ENCODE measurements at regions not wholly inside any gene's neighbourhood (a gene's known extent, or its start where the extent isn't known, plus 50 kb on each side); places are given as distances from the start of the nearest gene placed in this dataset.
"Not testable (repeated sequence)": the region's sequence is repeated elsewhere in the genome, so short reads cannot be mapped to it uniquely, and the experiment has no call there.

DNA sequence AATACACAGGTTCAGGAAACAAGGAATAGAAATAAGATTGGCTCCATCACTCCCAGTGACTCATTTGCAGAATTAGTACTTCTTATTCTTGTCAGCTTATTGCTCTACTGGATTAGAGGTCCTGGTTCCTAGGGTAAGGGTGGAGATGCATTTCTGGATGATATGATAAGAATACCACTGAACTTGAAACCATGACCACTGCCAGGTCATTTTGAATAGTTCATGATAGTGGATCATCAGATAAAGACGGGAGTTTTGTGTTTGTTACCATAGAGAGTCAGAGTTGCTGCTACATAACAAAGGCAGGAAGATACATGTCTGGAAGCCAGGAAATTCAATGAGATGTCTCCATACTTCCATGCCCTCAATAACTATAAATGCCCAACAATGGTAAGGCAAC is 109.2 kb upstream of the FAT1 start:
- TF ChIP-seq, protein P1, sequence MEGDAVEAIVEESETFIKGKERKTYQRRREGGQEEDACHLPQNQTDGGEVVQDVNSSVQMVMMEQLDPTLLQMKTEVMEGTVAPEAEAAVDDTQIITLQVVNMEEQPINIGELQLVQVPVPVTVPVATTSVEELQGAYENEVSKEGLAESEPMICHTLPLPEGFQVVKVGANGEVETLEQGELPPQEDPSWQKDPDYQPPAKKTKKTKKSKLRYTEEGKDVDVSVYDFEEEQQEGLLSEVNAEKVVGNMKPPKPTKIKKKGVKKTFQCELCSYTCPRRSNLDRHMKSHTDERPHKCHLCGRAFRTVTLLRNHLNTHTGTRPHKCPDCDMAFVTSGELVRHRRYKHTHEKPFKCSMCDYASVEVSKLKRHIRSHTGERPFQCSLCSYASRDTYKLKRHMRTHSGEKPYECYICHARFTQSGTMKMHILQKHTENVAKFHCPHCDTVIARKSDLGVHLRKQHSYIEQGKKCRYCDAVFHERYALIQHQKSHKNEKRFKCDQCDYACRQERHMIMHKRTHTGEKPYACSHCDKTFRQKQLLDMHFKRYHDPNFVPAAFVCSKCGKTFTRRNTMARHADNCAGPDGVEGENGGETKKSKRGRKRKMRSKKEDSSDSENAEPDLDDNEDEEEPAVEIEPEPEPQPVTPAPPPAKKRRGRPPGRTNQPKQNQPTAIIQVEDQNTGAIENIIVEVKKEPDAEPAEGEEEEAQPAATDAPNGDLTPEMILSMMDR (IDR thresholded peaks at IDR 0.05; ENCODE audit: extremely low read depth, insufficient read depth, missing control alignments), result no peak
- DNase-seq (ENCODE audit: low spot score), result no peak
- in situ Hi-C loops (cut with MboI; ENCODE audit: low pct_unique_long_range_greater_than_20kb, low sequenced_read_pairs, unreplicated experiment), result no loop called here

DNA sequence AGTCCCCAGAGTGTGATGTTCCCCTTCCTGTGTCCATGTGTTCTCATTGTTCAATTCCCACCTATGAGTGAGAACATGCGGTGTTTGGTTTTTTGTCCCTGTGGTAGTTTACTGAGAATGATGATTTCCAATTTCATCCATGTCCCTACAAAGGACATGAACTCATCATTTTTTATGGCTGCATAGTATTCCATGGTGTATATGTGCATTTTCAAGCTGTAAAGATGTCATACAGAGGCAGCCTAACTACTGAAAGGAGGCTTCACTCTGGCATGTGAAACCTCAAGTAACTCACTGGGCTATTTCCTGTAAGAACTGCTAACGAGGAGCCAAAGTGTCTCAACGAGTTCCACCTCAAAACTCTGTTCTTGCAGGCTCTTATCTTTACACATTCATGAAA is 113.8 kb upstream of the FAT1 start:
- not testable (repeated sequence) for DNase-seq (ENCODE audit: low spot score)

DNA sequence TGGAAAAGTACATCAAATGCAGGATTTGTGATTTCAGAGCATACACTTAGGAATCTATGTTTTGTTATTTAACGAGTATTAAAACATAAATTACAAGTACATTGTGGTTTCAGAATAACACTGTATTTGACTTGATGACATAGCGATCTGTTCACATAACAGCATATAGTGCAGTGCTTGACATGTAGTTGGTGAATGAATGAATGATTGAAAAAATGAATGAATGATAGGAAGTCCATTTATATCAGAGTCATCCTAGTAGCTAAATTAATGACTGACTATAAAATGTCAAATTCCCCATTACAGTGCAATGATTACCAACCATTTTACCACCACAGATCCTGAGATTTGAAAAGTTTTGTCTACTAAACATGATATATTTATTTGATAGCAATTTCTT is 114.6 kb upstream of the FAT1 start:
- TF ChIP-seq, protein P1 (IDR thresholded peaks at IDR 0.05; ENCODE audit: extremely low read depth, insufficient read depth, missing control alignments), result no peak
- DNase-seq (ENCODE audit: low spot score), result no peak
- in situ Hi-C loops (cut with MboI; ENCODE audit: low pct_unique_long_range_greater_than_20kb, low sequenced_read_pairs, unreplicated experiment), result no loop called here

More for the DNA sequence above, 113.8 kb upstream of the FAT1 start:
- in situ Hi-C loops (cut with MboI; ENCODE audit: low pct_unique_long_range_greater_than_20kb, low sequenced_read_pairs, unreplicated experiment), result not testable (repeated sequence)

DNA sequence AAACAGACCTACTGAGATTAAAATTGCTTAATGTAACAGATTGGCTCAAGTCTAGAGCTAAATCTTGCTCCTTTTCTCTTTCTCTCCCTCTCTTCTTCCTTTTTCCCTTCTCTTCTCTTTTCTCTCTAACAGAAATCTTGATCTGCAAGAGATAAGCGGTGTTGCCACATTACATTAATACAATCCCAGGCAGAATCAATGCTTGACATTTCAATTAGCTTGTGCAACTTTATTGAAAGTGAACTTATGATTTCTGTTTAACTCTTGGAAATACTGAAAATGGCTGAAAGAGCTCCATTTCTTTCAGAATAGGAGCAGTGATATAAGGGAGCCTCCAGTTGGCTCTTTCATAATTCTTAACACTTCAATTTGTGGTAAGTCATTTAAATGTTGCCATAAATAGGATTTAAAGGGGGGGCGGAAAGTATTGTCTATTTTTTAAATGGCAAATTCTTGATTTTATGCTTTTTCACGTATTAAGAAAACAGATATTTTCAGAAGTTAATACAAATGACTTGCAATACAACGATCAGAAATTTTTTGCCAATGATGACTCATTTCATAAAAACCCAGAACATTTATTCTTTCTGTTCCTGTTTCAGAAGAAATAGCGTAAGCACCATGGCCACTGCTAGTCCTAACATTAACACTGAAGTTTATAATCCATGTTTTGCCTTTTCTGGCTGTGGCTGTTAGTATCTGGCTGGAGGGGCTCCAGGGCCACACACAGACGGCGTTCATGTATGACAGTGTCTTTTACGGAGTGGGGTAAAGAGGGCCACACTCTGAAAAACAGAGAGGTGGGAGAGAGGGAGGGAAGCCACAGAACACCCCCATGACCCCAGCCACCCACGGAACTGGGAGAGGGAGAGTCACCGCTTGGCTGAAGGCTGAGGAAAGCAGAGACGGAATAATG is 115.7 kb upstream of the FAT1 start:
- in situ Hi-C loops (cut with MboI; ENCODE audit: low pct_unique_long_range_greater_than_20kb, low sequenced_read_pairs, unreplicated experiment), result no loop called here
- TF ChIP-seq, protein P1 (IDR thresholded peaks at IDR 0.05; ENCODE audit: extremely low read depth, insufficient read depth, missing control alignments), result no peak
- peak; percentile 24 for DNase-seq (ENCODE audit: low spot score)

DNA sequence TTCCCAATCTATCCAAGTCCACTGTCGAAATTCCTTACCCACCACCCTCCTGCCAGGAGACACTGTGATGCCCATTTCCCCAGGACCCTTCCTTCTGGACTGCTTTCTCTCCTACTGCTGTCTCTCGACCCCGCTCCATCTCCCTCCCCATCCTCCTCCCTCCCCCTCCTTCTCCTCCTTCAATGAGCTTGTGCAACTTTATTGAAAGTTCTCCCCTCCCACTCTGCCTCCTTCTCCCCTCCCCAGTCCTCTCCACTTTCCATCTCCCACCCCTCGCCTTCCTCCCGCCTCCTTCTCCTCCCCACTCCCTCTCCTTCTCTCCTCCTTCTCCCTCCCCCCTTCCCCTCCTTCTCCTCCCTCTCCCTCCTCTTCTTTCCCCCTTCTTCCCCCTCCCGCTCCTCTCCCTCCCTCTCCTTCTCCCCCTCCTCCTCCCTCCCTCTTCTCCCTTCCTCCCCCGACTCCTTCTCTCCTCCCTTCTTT is 116.6 kb upstream of the FAT1 start:
- in situ Hi-C loops (cut with MboI; ENCODE audit: low pct_unique_long_range_greater_than_20kb, low sequenced_read_pairs, unreplicated experiment), result no loop called here
- TF ChIP-seq, protein P1 (IDR thresholded peaks at IDR 0.05; ENCODE audit: extremely low read depth, insufficient read depth, missing control alignments), result no peak
- no peak for DNase-seq (ENCODE audit: low spot score)

DNA sequence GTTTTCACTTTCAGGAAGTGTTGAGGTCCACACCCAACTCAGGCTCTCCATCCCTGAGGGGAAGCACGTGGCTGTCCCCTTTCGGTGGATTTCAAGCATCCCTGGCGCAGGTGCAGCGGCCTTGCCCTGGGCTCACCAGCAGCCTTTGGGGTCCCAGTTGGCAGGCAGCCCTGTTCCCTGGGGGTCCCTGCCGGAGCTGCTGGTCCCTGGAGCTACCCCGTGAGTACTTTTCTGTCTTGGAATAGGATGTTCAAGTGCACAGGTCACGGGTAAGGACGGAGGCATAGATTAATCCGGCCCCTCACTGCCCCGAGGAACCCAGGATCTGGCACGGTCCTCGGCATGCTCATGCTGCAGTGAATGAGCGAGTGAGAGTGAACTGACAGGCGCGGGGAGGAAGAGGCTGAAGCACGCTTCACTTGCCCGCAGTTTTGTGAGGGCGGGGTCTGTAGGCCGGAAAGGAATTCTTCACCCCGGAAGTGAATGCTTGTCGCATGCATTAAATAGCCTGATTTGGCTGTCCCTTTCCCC is 117.2 kb upstream of the FAT1 start:
- DNase-seq (ENCODE audit: low spot score), result no peak
- in situ Hi-C loops (cut with MboI; ENCODE audit: low pct_unique_long_range_greater_than_20kb, low sequenced_read_pairs, unreplicated experiment), result no loop called here
- TF ChIP-seq, protein P1 (IDR thresholded peaks at IDR 0.05; ENCODE audit: extremely low read depth, insufficient read depth, missing control alignments), result no peak

DNA sequence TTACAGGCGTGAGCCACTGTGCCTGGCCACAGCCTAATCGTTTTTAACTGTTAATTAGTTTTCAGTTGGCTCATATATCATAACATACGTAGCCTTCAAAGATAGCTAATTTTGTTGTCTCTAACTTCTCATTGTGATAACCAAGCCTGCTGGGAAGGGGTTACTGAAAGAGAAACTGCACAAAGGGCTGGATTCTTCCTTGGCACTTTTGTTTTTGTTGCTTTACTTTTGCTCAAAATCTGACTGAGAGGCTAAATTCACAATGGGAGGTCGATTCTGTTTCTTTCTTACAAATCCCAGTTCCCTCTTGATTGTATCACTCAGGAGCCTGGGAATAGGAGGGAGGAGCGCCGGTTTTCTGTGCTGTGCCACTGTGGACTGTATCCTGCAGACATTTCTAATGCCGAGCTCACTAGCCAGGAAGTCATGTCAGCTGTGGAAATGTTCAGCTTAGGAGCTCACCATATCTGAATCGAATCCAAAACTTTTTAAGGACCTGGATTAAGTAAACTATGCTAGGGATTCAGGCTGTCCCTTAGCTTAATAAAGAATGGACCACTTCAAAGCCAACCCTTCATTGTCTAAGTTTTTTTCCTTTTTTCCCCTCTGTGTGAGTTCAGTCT is 120.5 kb upstream of the FAT1 start:
- TF ChIP-seq, protein P1 (IDR thresholded peaks at IDR 0.05; ENCODE audit: extremely low read depth, insufficient read depth, missing control alignments), result no peak
- DNase-seq (ENCODE audit: low spot score), result no peak
- in situ Hi-C loops (cut with MboI; ENCODE audit: low pct_unique_long_range_greater_than_20kb, low sequenced_read_pairs, unreplicated experiment), result no loop called here

Data from GM13977 (cell line).